OCI-LY7 (cell line): ENCODE measurements at regions not wholly inside any gene's neighbourhood (a gene's known extent, or its start where the extent isn't known, plus 50 kb on each side); places are given as distances from the start of the nearest gene placed in this dataset.

Experiments used
- CTCF ChIP-seq: fragments of 200-600 bp; sonication (generic); conservative IDR thresholded peaks from 2 replicates; pipeline ENCODE4 v1.5.1; 2014; ENCODE audit warnings: mild to moderate bottlenecking, antibody characterized with exemption, low read length, moderate library complexity, mixed read lengths
- EZH2phosphoT487 ChIP-seq: fragments of 200-600 bp; sonication (generic); IDR thresholded peaks from 2 replicates; pipeline ENCODE4 v1.6.1; 2018; ENCODE audit warnings: low read depth, borderline replicate concordance, mild to moderate bottlenecking, mixed run types, antibody characterized with exemption, low read length, moderate library complexity, mixed read lengths

GRCh38 chr13:47502166-47502565, 498.9 kb downstream of the SUCLA2 start:
- no peak for TF ChIP-seq CTCF
- TF ChIP-seq EZH2phosphoT487 = no peak
